SJSA1 (cell line): ENCODE measurements at regions not wholly inside any gene's neighbourhood (a gene's known extent, or its start where the extent isn't known, plus 50 kb on each side); places are given as distances from the start of the nearest gene placed in this dataset.
"Not testable (repeated sequence)": the region's sequence is repeated elsewhere in the genome, so short reads cannot be mapped to it uniquely, and the experiment has no call there.

ENCODE experiments used
- DNase-seq, 2 experiments: peaks; one replicate each; pipeline ENCODE4 v3.0.0-alpha.2; 2015 to 2020; ENCODE audit warnings: low spot score in 2 of 2, low read depth in 1 of 2
- H3K27ac ChIP-seq: fragments of 250-450 bp; sonication (Bioruptor Pico); 2 replicates; pipeline ENCODE4 v1.5.1; 2020; ENCODE audit warnings: mild to moderate bottlenecking, moderate library complexity
- H3K27me3 ChIP-seq: fragments of 250-450 bp; sonication (Bioruptor Pico); replicated peaks from 2 replicates; pipeline ENCODE4 v1.5.1; 2020; ENCODE audit warnings: mild to moderate bottlenecking, moderate library complexity
- H3K36me3 ChIP-seq: fragments of 250-450 bp; sonication (Bioruptor Pico); 2 replicates; pipeline ENCODE4 v1.5.1; 2020; ENCODE audit warnings: mild to moderate bottlenecking
- H3K4me1 ChIP-seq: fragments of 250-450 bp; sonication (Bioruptor Pico); replicated peaks from 2 replicates; pipeline ENCODE4 v1.6.1; 2021; ENCODE audit warnings: mild to moderate bottlenecking
- H3K4me3 ChIP-seq: fragments of 250-450 bp; sonication (Bioruptor Pico); 2 replicates; pipeline ENCODE4 v1.5.1; 2020; ENCODE audit warnings: mild to moderate bottlenecking
- H3K9me3 ChIP-seq: fragments of 250-450 bp; sonication (Bioruptor Pico); replicated peaks from 2 replicates; pipeline ENCODE4 v1.5.1; 2020; ENCODE audit warnings: mild to moderate bottlenecking

DNA sequence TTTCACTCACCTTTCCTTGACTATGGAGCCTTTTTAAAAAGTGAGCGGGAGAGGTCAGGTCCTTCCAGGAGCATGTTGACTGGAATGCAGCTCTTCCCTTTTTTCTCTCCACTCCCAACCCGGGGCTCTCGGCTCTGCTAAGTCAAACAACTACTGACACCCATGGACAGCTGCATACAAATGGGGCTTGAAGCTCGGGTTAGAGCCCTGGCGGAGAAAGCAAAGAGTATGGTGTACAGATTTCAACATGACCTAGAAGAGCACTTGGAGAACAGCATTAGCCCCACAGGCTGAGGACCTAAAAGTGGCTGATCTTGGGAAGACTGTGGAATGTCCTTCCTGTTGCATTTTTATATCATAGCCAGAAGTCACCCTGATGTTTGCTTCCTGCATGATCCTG, 162.0 kb upstream of the STMND1 start:
- no peaks in the 10 kb centered on the region for H3K36me3 ChIP-seq
- DNase-seq = no peak
- H3K27ac ChIP-seq = no peak overlapping the region
- peaks cover 6% of the 10 kb centered on the region for H3K4me1 ChIP-seq
- no peaks in the 10 kb centered on the region for H3K27me3 ChIP-seq
- H3K4me3 ChIP-seq = no peak overlapping the region
- H3K9me3 ChIP-seq = no peaks in the 10 kb centered on the region

DNA sequence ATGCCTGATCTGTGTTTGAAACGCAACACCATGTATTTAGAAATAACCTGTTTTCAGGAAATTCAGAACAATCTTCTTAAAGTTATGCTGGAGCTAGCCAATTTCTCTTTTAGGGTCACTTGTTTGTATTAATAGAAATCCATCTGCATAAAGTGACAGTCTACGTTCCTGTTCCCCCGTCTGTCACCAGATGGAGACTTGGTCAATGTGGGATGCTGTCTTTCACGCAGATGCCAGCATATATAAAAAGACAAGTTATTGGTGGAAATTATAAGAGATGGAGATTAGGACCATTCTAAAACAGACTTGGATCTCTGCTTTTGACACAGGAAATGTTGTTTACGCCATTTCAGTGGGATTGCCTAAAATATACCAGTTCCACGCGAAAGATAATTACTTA, 162.5 kb upstream of the STMND1 start:
- H3K27ac ChIP-seq = no peak overlapping the region
- H3K4me1 ChIP-seq = peaks cover 2% of the 10 kb centered on the region
- no peak for DNase-seq
- no peaks in the 10 kb centered on the region for H3K9me3 ChIP-seq
- H3K36me3 ChIP-seq = no peaks in the 10 kb centered on the region
- H3K27me3 ChIP-seq = no peaks in the 10 kb centered on the region
- H3K4me3 ChIP-seq = no peak overlapping the region

DNA sequence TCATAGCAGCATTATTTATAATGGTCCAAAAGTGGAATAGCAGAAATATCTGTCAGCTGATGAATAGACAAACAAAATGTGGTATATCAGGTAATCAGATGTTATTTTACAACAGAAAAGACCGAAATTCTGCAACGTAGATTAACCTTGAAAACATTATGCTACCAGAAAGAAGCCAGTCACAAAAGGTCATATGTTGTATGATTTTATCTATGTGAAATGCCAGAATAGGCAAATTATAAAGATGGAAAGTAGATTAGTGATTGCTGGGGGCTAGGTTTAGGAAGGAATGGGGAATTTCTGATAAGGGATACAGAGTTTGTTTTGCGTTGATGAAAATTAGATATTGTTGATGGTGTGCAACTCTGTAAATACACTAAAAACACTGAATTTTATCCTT, 165.0 kb upstream of the STMND1 start:
- Histone ChIP-seq H3K27ac (no peak overlapping the region), H3K4me3 (no peak overlapping the region), H3K9me3 (no peaks in the 10 kb centered on the region), H3K4me1 (no peaks in the 10 kb centered on the region), H3K27me3 (no peaks in the 10 kb centered on the region), H3K36me3 (no peaks in the 10 kb centered on the region)
- DNase-seq = no peak

DNA sequence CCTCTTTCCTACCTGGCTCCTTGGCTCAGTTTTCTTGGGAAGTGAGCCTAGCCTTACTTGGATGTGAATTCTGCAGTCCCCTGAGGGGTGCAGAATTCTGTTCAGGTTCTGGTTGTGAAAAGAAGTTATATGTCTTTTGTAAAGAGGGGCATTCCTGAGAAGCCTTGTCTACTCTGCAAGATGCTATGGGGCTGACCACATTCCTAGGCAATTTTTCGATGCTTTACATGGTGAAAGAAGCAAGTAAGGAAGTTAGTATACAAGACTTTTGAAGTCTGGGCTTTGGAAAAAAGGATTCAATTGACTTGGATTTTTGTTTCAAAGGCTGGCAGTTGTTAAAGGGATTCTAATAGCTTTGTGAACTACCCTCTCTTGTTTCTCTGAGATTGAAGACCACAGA, 167.9 kb upstream of the STMND1 start:
- no peak overlapping the region for H3K27ac ChIP-seq
- H3K9me3 ChIP-seq = no peaks in the 10 kb centered on the region
- H3K36me3 ChIP-seq = no peaks in the 10 kb centered on the region
- DNase-seq = no peak
- peaks cover 10% of the 10 kb centered on the region for H3K4me1 ChIP-seq
- no peak overlapping the region for H3K4me3 ChIP-seq
- H3K27me3 ChIP-seq = no peaks in the 10 kb centered on the region

DNA sequence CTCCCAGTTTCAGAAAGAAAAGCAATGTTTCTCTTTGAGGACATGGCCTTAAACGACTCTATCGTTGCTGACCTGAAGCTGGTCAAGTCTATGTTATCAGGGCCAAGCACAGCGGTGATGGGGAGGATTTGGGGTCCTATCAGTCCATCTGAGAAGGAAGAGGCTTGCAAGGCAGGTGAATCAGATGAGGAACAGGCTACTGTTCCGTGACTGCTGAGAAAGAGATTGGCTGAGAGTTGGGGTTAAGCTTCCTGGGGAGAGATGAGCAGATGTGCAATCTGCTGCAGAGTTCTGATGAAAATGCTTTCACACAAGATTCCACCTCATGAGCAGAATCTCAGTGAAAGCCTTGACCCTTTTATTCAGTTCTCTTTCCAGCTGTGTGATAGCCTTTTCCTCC, 168.3 kb upstream of the STMND1 start:
- Histone ChIP-seq H3K4me3 (no peak overlapping the region), H3K27ac (no peak overlapping the region), H3K4me1 (peaks cover 14% of the 10 kb centered on the region), H3K27me3 (no peaks in the 10 kb centered on the region), H3K9me3 (no peaks in the 10 kb centered on the region), H3K36me3 (no peaks in the 10 kb centered on the region)
- DNase-seq = no peak

DNA sequence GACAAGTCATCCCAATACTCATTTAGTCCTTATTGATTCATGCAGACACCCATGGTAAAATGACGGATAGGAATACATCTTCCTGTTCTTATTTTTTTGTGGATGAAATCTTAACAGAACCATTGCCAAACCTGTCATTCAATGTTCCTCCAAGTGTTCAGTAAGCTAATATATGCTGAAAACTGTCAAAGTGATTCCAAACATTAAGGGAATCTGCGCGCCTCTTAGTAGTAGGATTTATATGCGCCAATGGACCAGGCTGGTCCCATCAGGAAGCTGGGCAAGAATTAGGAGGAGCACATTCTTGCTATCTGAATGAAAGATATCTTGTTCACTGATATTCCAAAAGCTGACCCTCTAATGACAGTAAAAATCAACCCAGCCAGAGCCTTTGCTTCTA, 168.9 kb upstream of the STMND1 start:
- H3K27me3 ChIP-seq = no peaks in the 10 kb centered on the region
- no peak overlapping the region for H3K27ac ChIP-seq
- H3K4me1 ChIP-seq = peaks cover 19% of the 10 kb centered on the region
- no peaks in the 10 kb centered on the region for H3K36me3 ChIP-seq
- no peak for DNase-seq
- no peaks in the 10 kb centered on the region for H3K9me3 ChIP-seq
- no peak overlapping the region for H3K4me3 ChIP-seq

DNA sequence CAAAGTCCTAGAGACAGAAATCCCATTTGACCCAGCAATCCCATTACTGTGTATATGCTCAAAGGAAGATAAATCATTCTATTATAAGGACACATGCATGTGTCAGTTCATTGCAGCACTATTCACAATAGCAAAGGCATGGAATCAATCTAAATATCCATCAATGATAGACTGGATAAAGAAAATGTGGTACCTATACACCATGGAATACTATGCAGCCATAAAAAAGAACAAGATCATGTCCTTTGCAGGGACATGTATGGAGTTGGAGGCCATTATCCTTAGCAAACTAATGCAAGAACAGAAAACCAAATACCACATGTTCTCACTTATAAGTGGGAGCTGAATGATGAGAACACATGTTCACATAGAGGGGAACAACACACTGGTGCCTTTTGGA, 169.8 kb upstream of the ATXN1 start:
- H3K27me3 ChIP-seq, H3K27ac ChIP-seq, H3K36me3 ChIP-seq, H3K9me3 ChIP-seq, H3K4me3 ChIP-seq, DNase-seq: not testable (repeated sequence)
- peaks cover 21% of the 10 kb centered on the region for H3K4me1 ChIP-seq

DNA sequence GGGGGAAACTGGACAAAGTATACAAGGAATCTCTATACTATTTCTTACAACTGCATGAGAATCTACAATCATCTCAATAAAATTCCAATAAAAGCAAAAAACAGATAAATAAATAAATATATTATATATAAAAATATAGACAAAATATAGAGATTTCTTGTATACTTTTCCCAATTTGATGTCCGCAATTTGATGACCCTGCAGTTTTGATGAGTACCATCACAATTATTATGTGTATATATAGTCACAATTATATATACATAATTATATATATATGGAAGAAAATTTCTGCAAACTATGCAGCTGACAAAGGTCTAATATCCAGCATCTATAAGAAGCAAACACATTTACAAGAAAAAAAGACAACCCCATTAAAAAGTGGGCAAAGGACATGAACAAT, 169.2 kb upstream of the ATXN1 start:
- Histone ChIP-seq H3K9me3 (no peaks in the 10 kb centered on the region), H3K36me3 (no peaks in the 10 kb centered on the region), H3K4me3 (no peak overlapping the region), H3K27me3 (no peaks in the 10 kb centered on the region), H3K27ac (peak overlapping the region; percentile 93), H3K4me1 (peaks cover 28% of the 10 kb centered on the region)
- DNase-seq = no peak

DNA sequence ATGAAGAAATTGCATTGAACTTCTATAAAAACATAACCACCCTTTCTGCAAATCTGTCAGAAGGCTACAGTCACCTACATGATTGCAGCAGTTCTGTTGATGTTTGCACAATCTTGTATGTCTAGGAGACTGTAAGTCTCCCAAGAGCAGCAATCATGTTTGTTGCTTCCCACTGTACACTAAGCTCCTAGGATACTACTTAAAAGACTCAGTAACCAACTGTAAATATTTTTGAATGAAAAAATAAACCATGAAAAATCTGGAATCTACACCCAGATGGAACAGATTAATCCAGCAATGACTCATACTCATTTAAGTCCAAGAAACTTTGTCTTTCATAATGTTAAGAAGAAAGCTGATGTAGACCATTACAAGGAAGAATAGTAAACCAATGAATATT, 168.5 kb upstream of the ATXN1 start:
- Histone ChIP-seq H3K27me3 (no peaks in the 10 kb centered on the region), H3K4me3 (no peak overlapping the region), H3K9me3 (no peaks in the 10 kb centered on the region), H3K27ac (peak overlapping the region; percentile 93), H3K36me3 (no peaks in the 10 kb centered on the region), H3K4me1 (peaks cover 34% of the 10 kb centered on the region)
- peak; percentile 69 to 93 for DNase-seq

DNA sequence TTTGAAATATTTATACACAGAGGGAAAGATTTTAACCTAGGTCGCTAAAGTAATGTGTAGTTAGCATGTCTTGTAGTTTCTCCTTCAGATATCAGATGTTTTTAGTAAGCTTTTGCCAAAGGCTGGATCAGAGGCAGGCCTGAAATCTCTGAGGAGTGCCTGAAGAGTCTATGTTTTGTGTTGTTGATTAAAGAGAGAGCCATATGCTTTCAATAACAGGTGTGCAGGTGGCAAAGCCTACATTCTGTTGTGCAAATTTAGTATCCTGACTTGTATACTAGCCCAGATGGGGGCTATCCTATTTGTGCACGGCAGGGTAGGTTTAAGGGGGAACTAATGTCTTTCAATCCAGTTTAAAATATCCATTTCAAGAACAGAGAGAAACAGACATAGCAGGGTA, 167.1 kb upstream of the ATXN1 start:
- H3K4me1 ChIP-seq = peaks cover 34% of the 10 kb centered on the region
- DNase-seq = no peak
- H3K36me3 ChIP-seq = no peaks in the 10 kb centered on the region
- H3K27me3 ChIP-seq = no peaks in the 10 kb centered on the region
- H3K4me3 ChIP-seq = no peak overlapping the region
- no peaks in the 10 kb centered on the region for H3K9me3 ChIP-seq
- peak overlapping the region; percentile 93 for H3K27ac ChIP-seq

DNA sequence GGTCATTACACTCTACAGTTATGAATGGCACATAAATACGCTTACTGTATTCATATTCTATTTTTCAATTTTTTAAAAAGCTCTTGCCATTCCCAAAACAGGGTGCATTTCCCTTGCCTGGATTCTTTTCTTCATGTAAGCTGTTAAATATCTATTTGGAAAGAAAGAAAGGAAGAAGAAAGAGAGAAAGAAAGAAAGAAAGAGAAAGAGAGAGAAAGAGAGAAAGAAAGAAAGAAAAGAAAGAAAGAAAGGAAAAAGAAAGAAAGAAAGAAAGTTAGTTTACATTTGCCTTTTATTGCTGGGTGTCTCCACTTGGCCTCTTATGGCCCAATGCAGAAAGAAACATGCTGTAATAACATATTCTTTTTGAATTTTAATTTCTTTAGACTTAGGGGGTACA, 165.9 kb upstream of the ATXN1 start:
- DNase-seq = no peak
- no peaks in the 10 kb centered on the region for H3K27me3 ChIP-seq
- no peaks in the 10 kb centered on the region for H3K9me3 ChIP-seq
- no peak overlapping the region for H3K27ac ChIP-seq
- no peaks in the 10 kb centered on the region for H3K36me3 ChIP-seq
- H3K4me1 ChIP-seq = peaks cover 42% of the 10 kb centered on the region
- no peak overlapping the region for H3K4me3 ChIP-seq

DNA sequence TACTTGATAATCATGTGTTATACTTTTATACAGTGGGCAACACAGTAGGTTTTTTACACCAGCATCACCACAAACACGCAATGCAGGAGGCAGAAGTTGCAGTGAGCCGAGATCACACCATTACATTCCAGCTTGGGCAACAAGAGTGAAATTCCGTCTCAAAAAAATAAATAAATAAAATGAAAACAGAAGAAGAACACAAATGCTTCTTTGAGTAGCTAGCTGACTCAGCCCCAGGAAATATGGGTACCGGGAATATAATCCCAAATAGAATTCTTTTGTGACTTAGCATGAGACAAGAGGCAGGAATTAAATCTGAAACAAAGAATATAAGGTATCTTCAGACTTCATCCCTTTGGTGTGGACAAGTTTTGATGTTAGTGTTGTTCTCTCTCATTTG, 164.2 kb upstream of the ATXN1 start:
- DNase-seq = peak; percentile 60 to 77
- Histone ChIP-seq H3K4me1 (peaks cover 42% of the 10 kb centered on the region), H3K9me3 (no peaks in the 10 kb centered on the region), H3K27me3 (no peaks in the 10 kb centered on the region), H3K27ac (peak overlapping the region; percentile 83), H3K4me3 (no peak overlapping the region), H3K36me3 (no peaks in the 10 kb centered on the region)

DNA sequence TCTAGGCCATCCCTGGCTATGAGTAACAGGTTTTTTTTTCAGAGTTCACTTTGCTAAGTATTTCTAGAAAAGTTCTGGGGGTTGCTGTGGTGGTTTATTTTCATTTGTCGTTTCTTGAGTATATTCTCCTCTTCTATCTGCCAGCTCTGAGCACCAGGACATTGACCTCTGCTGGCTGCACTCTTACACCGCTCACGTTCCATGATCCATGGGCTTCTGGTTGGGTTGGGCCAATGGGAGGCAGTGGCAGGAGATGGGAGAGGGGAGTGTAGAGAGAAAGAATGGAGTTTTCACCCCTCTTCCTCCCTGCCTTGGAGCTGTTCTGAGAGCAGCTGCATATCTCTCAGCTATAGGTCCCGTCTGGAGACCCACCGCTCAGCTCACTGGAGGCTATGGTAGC, 161.0 kb upstream of the ATXN1 start:
- no peak overlapping the region for H3K27ac ChIP-seq
- no peaks in the 10 kb centered on the region for H3K36me3 ChIP-seq
- no peaks in the 10 kb centered on the region for H3K9me3 ChIP-seq

DNA sequence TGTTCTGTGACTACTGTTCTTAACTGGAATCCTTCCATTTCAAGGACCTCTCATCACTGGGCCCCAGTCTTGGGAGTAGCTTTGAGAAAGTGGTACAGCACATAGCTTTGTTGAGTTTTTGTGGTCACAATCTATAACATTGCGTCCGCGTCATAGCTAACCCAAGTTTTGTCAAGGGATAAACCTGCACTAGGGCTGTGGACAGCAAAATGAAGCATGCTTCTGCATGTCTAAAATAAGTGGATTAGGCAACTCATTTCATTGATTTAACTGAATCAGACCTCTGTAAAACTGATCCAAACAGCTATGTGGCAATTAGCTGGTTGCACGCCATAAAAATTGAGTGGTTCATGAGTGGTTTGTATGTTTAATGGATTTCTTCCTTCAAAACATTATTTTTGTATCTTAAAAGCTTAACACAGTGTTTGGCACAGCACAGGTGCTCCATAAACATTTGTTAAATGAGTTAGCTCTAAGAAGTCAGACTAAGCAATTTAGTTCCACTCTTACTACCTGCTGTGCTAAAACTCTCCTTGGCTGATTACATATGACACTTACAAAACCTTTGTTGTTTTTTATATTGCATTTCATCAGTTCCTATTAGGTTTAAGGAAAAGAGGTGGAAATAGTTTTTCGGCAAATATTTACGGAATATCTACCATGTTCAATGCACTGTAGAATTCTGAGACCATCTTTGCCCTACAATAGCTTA, 160.3 kb upstream of the ATXN1 start:
- Histone ChIP-seq H3K4me3 (no peak overlapping the region), H3K9me3 (no peaks in the 10 kb centered on the region), H3K27ac (no peak overlapping the region), H3K4me1 (peaks cover 24% of the 10 kb centered on the region), H3K36me3 (no peaks in the 10 kb centered on the region), H3K27me3 (no peaks in the 10 kb centered on the region)
- no peak for DNase-seq

More for the DNA sequence above, 161.0 kb upstream of the ATXN1 start:
- Histone ChIP-seq H3K27me3 (no peaks in the 10 kb centered on the region), H3K4me1 (peaks cover 24% of the 10 kb centered on the region), H3K4me3 (no peak overlapping the region)
- no peak for DNase-seq

DNA sequence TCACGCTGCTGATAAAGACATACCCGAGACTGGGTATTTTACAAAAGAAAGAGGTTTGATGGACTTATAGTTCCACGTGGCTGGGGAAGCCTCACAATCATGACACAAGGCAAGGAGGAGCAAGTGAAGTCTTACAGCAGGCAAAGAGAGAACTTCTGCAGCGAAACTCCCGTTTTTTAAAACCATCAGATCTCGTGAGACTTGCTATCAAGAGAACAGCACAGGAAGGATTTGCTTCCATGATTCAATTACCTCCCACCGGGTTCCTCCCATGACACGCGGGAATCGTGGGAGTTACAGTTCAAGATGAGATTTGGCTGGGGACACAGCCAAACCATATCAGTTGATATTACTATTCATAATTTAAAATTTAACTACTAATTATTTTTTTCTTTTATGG, 157.3 kb upstream of the ATXN1 start:
- Histone ChIP-seq H3K4me1 (peaks cover 9% of the 10 kb centered on the region), H3K36me3 (no peaks in the 10 kb centered on the region)

More for the DNA sequence above, 157.3 kb upstream of the ATXN1 start:
- H3K27ac ChIP-seq = no peak overlapping the region
- no peak for DNase-seq
- H3K27me3 ChIP-seq = no peaks in the 10 kb centered on the region
- H3K9me3 ChIP-seq = no peaks in the 10 kb centered on the region
- no peak overlapping the region for H3K4me3 ChIP-seq
